IMR-90 (cell line): ENCODE measurements at regions not wholly inside any gene's neighbourhood (a gene's known extent, or its start where the extent isn't known, plus 50 kb on each side); places are given as distances from the start of the nearest gene placed in this dataset.

ENCODE experiments used
- ATAC-seq: fragments of 200-7000 bp; cut with Tn5 transposase; 2 replicates; pipeline ENCODE4 v1.9.1; 2020; ENCODE audit warnings: low read depth, mild to moderate bottlenecking, moderate library complexity
- BruUV-seq: library from RNA; stranded (reverse); fragments of 400-500 nt; replicated peaks from 2 replicates; lab custom pipeline; 2021; lab: Mats Ljungman, UMichigan
- CTCF ChIA-PET: fragments of 300-600 bp; formaldehyde crosslinking; extraction: SDS; loops from one replicate; lab custom pipeline; 2021; ENCODE audit warnings: antibody characterized with exemption; lab: Yijun Ruan, JAX
- POLR2A ChIA-PET: fragments of 300-600 bp; sonication (Branson Sonifier 250); formaldehyde crosslinking; loops from one replicate; lab custom pipeline; 2022; ENCODE audit warnings: antibody characterized with exemption; ENCODE audit not compliant: unreplicated experiment; lab: Charles Lee
- DNase-seq: peaks from one replicate; pipeline ENCODE4 v3.0.0; 2013
- H2AFZ ChIP-seq: replicated peaks from 2 replicates; pipeline ENCODE3; 2013; ENCODE audit warnings: low read length, mild to moderate bottlenecking; ENCODE audit not compliant: poor library complexity
- H2AK5ac ChIP-seq: 2 replicates; pipeline ENCODE4 v1.6.1; 2013; ENCODE audit warnings: low read depth, low read length, inconsistent platforms
- H2AK9ac ChIP-seq: replicated peaks from 2 replicates; pipeline ENCODE3; 2013; ENCODE audit warnings: mild to moderate bottlenecking, low read depth, low read length, moderate library complexity; ENCODE audit not compliant: poor library complexity
- H2BK120ac ChIP-seq: 2 replicates; pipeline ENCODE4 v1.6.1; 2013; ENCODE audit warnings: low read depth, low read length, inconsistent platforms
- H2BK15ac ChIP-seq: 3 replicates; pipeline ENCODE4 v1.6.1; 2013; ENCODE audit warnings: low read depth, low read length, inconsistent platforms
- H2BK20ac ChIP-seq: 2 replicates; pipeline ENCODE4 v1.6.1; 2013; ENCODE audit warnings: low read depth, mild to moderate bottlenecking, inconsistent platforms, low read length, moderate library complexity
- H2BK5ac ChIP-seq: 2 replicates; pipeline ENCODE4 v1.6.1; 2013; ENCODE audit warnings: mild to moderate bottlenecking, low read depth, low read length, inconsistent platforms; ENCODE audit not compliant: poor library complexity, severe bottlenecking
- H3K14ac ChIP-seq: replicated peaks from 2 replicates; pipeline ENCODE4 v1.6.1; 2013; ENCODE audit warnings: low read depth, low read length, inconsistent platforms
- H3K18ac ChIP-seq: 2 replicates; pipeline ENCODE4 v1.6.1; 2013; ENCODE audit warnings: low read depth, low read length, control low read depth
- H3K23ac ChIP-seq: 2 replicates; pipeline ENCODE4 v1.6.1; 2013; ENCODE audit warnings: low read depth, low read length, inconsistent platforms
- H3K27ac ChIP-seq: 2 replicates; pipeline ENCODE4 v1.5.1; 2013; ENCODE audit warnings: mild to moderate bottlenecking, control low read depth, low read length; ENCODE audit not compliant: insufficient read depth
- H3K27me3 ChIP-seq: 2 replicates; pipeline ENCODE4 v1.6.1; 2013; ENCODE audit warnings: low read length; ENCODE audit not compliant: control insufficient read depth, insufficient read depth
- H3K36me3 ChIP-seq: 2 replicates; pipeline ENCODE4 v1.6.1; 2013; ENCODE audit warnings: low read length, mixed read lengths; ENCODE audit not compliant: control insufficient read depth, insufficient read depth
- H3K4ac ChIP-seq: 2 replicates; pipeline ENCODE4 v1.6.1; 2013; ENCODE audit warnings: low read depth, low read length, inconsistent platforms
- H3K4me1 ChIP-seq: 2 replicates; pipeline ENCODE4 v1.6.1; 2013; ENCODE audit warnings: low read length, mixed read lengths; ENCODE audit not compliant: control insufficient read depth, insufficient read depth
- H3K4me2 ChIP-seq: 2 replicates; pipeline ENCODE4 v1.6.1; 2013; ENCODE audit warnings: low read depth, mild to moderate bottlenecking, control low read depth, low read length, moderate library complexity
- H3K4me3 ChIP-seq: 2 replicates; pipeline ENCODE4 v1.5.1; 2013; ENCODE audit warnings: low read depth, mild to moderate bottlenecking, control low read depth, low read length, moderate library complexity; ENCODE audit not compliant: insufficient read depth
- H3K56ac ChIP-seq: 2 replicates; pipeline ENCODE4 v1.6.1; 2013; ENCODE audit warnings: low read length, inconsistent platforms; ENCODE audit not compliant: insufficient read depth; ENCODE audit errors: extremely low read depth
- H3K79me1 ChIP-seq, 2 experiments: 2 replicates each; pipeline ENCODE4 v1.6.1; 2013; ENCODE audit warnings: low read length in 2 of 2, inconsistent platforms in 1 of 2, low read depth in 1 of 2
- H3K9ac ChIP-seq: 2 replicates; pipeline ENCODE4 v1.6.1; 2013; ENCODE audit warnings: low read depth, low read length, control low read depth
- H3K9me1 ChIP-seq: 2 replicates; pipeline ENCODE4 v1.6.1; 2013; ENCODE audit warnings: low read length, inconsistent platforms; ENCODE audit not compliant: insufficient read depth
- H3K9me3 ChIP-seq: 2 replicates; pipeline ENCODE4 v1.6.1; 2013; ENCODE audit warnings: low read length; ENCODE audit not compliant: control insufficient read depth, insufficient read depth
- H4K20me1 ChIP-seq: 2 replicates; pipeline ENCODE4 v1.6.1; 2013; ENCODE audit warnings: low read length, inconsistent platforms; ENCODE audit not compliant: insufficient read depth
- H4K5ac ChIP-seq: 2 replicates; pipeline ENCODE4 v1.6.1; 2013; ENCODE audit warnings: mild to moderate bottlenecking, low read depth, low read length, control low read depth
- H4K8ac ChIP-seq, 2 experiments: 2 replicates each; pipeline ENCODE4 v1.6.1; 2013; ENCODE audit warnings: low read depth in 2 of 2, low read length in 2 of 2, control low read depth in 1 of 2, inconsistent platforms in 1 of 2
- H4K91ac ChIP-seq: 2 replicates; pipeline ENCODE4 v1.6.1; 2013; ENCODE audit warnings: low read depth, low read length, inconsistent platforms; ENCODE audit not compliant: insufficient read depth
- BHLHE40 ChIP-seq: fragments of 150-350 bp; IDR thresholded peaks from 2 replicates; pipeline ENCODE4 v1.6.1; 2016; ENCODE audit warnings: mild to moderate bottlenecking, low read depth, low read length
- CEBPB ChIP-seq: IDR thresholded peaks from 2 replicates; pipeline ENCODE4 v1.6.1; 2012; ENCODE audit warnings: low read depth, low read length, improper control_type of control experiment
- CHD1 ChIP-seq: IDR thresholded peaks from 2 replicates; pipeline ENCODE4 v1.6.1; 2012; ENCODE audit warnings: low read depth, low read length, improper control_type of control experiment
- CTCF ChIP-seq: conservative IDR thresholded peaks from 2 replicates; pipeline ENCODE4 v1.5.1; 2012; ENCODE audit warnings: mild to moderate bottlenecking, low read depth, low read length, improper control_type of control experiment
- FOS ChIP-seq: fragments of 150-350 bp; IDR thresholded peaks from 2 replicates; pipeline ENCODE4 v1.6.1; 2016; ENCODE audit warnings: low read depth, low read length
- MAFK ChIP-seq: IDR thresholded peaks from 2 replicates; pipeline ENCODE4 v1.6.1; 2012; ENCODE audit warnings: low read depth, low read length, improper control_type of control experiment
- MAZ ChIP-seq: IDR thresholded peaks from 2 replicates; pipeline ENCODE4 v1.6.1; 2012; ENCODE audit warnings: low read depth, mild to moderate bottlenecking, low read length, improper control_type of control experiment, moderate library complexity, borderline replicate concordance
- MXI1 ChIP-seq: IDR thresholded peaks from 2 replicates; pipeline ENCODE4 v1.6.1; 2012; ENCODE audit warnings: low read depth, mild to moderate bottlenecking, low read length, moderate library complexity, borderline replicate concordance
- NFE2L2 ChIP-seq: fragments of 150-350 bp; IDR thresholded peaks from 2 replicates; pipeline ENCODE4 v1.6.1; 2016; ENCODE audit warnings: low read depth, mild to moderate bottlenecking, low read length
- POLR2A ChIP-seq: IDR thresholded peaks from 2 replicates; pipeline ENCODE4 v1.6.1; 2012; ENCODE audit warnings: mild to moderate bottlenecking, low read depth, low read length
- RAD21 ChIP-seq: IDR thresholded peaks from 2 replicates; pipeline ENCODE4 v1.6.1; 2012; ENCODE audit warnings: low read length, improper control_type of control experiment
- RFX5 ChIP-seq: IDR thresholded peaks from 2 replicates; pipeline ENCODE4 v1.8.0; 2012; ENCODE audit warnings: low read depth, mild to moderate bottlenecking, low read length, moderate library complexity
- USF2 ChIP-seq: fragments of 150-350 bp; IDR thresholded peaks from 2 replicates; pipeline ENCODE4 v1.6.1; 2017; ENCODE audit warnings: mild to moderate bottlenecking, antibody characterized with exemption, low read length, low read depth
- WGBS, 2 experiments: methylation state at CpG; one replicate each; pipeline versions ENCODE4 v1.1.5 to v1.1.7; 2013; ENCODE audit warnings: missing lambda C conversion rate in 2 of 2; ENCODE audit not compliant: insufficient read length in 1 of 2; ENCODE audit errors: extremely low coverage in 2 of 2; 5-methylcytosine and 5-hydroxymethylcytosine counted together
- dilution Hi-C: fragments of 300-500 bp; cut with HindIII; formaldehyde crosslinking; loops from one replicate; pipeline ENCODE4 v1.14.3; 2018; ENCODE audit warnings: low sequenced_read_pairs; ENCODE audit not compliant: unreplicated experiment
- in situ Hi-C: fragments of 300-500 bp; cut with MboI; formaldehyde crosslinking; loops from 3 replicates; pipeline ENCODE4 v1.14.3; 2019; ENCODE audit warnings: low sequenced_read_pairs, inconsistent platforms, mixed read lengths
- intact Hi-C: fragments of 100-400 bp; cut with micrococcal nuclease; formaldehyde crosslinking; loops from 2 replicates; pipeline ENCODE4 v1.10.0; 2022

DNA sequence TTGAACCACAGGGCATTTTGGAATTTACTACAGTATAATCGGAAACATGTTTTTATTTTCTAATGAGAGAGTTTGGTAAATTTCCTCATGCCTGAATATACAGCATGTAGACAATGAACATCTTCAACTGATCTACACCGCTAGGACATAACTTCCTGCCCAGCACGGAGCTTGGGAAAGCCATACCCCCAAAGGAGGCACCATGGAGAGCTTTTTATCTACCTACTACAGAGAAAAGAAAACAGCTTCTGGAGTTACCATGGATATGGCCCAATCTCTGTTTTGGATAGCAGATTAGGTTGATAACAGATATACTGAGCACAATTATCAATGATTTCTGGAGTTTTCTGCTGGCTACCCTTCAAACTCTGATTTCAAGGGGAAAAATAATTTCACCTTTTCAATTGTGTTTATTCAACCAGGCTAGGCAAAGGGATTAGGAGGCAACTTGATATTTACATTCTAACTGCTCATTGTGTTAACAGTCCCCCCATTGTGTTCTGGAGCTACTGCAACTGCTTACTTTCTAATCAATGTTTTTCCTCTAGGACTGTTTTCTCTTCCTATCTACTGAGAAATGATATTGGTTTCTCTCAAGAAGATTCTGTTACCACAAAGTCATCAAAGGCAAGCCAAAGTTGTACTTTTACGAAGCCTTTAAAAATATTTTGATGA lies 123.0 kb upstream of the ARHGAP28 start:
- POLR2A ChIA-PET: no interaction called here

More for the DNA sequence above, 123.0 kb upstream of the ARHGAP28 start:
- BruUV-seq: no TSS peak
- Histone ChIP-seq H3K23ac (no peak overlapping the region), H2BK120ac (no peak overlapping the region), H3K9me1 (no peaks in the 10 kb centered on the region; the same call in 1 of the 2 replicates), H3K56ac (no peak overlapping the region), H4K8ac (no peak overlapping the region), H4K20me1 (no peaks in the 10 kb centered on the region), H2BK20ac (no peak overlapping the region), H3K27me3 (no peaks in the 10 kb centered on the region), H3K79me1 (no peaks in the 10 kb centered on the region), H4K91ac (no peak overlapping the region), H3K18ac (no peak overlapping the region), H3K36me3 (no peaks in the 10 kb centered on the region), H3K27ac (no peak overlapping the region), H4K5ac (no peak overlapping the region; the same call in 1 of the 2 replicates), H2AFZ (no peak overlapping the region), H2BK5ac (no peak overlapping the region), H2BK15ac (no peak overlapping the region), H3K9ac (no peak overlapping the region), H3K4me2 (no peak overlapping the region), H2AK5ac (no peak overlapping the region), H3K9me3 (no peaks in the 10 kb centered on the region), H3K4me3 (no peak overlapping the region), H3K4me1 (peaks cover 4% of the 10 kb centered on the region; the same call in 1 of the 2 replicates), H2AK9ac (no peak overlapping the region), H3K14ac (no peak overlapping the region), H3K4ac (no peak overlapping the region)
- in situ Hi-C loops: no loop called here
- DNase-seq (no peak), ATAC-seq (no peak)
- CTCF ChIA-PET: interaction anchor here (0.9 kb wide), 1 partner anchor 37 kb away, joined by 4 read pairs; no protein-coding TSS in a partner anchor
- dilution Hi-C loops: no loop called here
- no CpG with 5 or more reads among the region's 4 CpGs for WGBS, 2 experiments
- TF ChIP-seq MXI1 (no peak), FOS (no peak), NFE2L2 (no peak), RFX5 (no peak), RAD21 (no peak), POLR2A (no peak), CEBPB (no peak), MAZ (no peak), BHLHE40 (no peak), CHD1 (no peak), MAFK (no peak), CTCF (no peak), USF2 (no peak)
- intact Hi-C loops: no loop called here
